ENCODE measurements at regions not wholly inside any gene's neighbourhood (a gene's known extent, or its start where the extent isn't known, plus 50 kb on each side); places are given as distances from the start of the nearest gene placed in this dataset.

- no peak for DNase-seq
- no peaks in the 10 kb centered on the region for H3K36me3 ChIP-seq
- H3K4me3 ChIP-seq, result no peak overlapping the region
- 82 to 100% (median 93%) methylated on average over 1 of the region's 1 CpG for WGBS, 5 donors
- intact Hi-C loops (cut with DNase I; ENCODE audit: low total_unique reads), result no loop called here
- TF ChIP-seq POLR2AphosphoS5 (IDR thresholded peaks at IDR 0.05) (no peak), POLR2A (IDR thresholded peaks at IDR 0.05) (no peak), CTCF (IDR thresholded peaks at IDR 0.05) (no peak), EP300 (IDR thresholded peaks at IDR 0.05) (no peak)
- no peaks in the 10 kb centered on the region for H3K9me3 ChIP-seq
- no peak overlapping the region for H3K27ac ChIP-seq
- H3K4me1 ChIP-seq, result no peaks in the 10 kb centered on the region
- H3K27me3 ChIP-seq, result no peaks in the 10 kb centered on the region
Observed at GRCh38 chr10:36475746-36476145, 649.7 kb upstream of the ANKRD30A start.

GRCh38 chr10:36474456-36474855 lies 650.9 kb upstream of the ANKRD30A start:
- Histone ChIP-seq H3K36me3 (no peaks in the 10 kb centered on the region), H3K27me3 (no peaks in the 10 kb centered on the region), H3K9me3 (no peaks in the 10 kb centered on the region), H3K4me3 (no peak overlapping the region), H3K4me1 (no peaks in the 10 kb centered on the region), H3K27ac (no peak overlapping the region)
- TF ChIP-seq EP300 (IDR thresholded peaks at IDR 0.05) (no peak), POLR2A (IDR thresholded peaks at IDR 0.05) (no peak), POLR2AphosphoS5 (IDR thresholded peaks at IDR 0.05) (no peak)
- no peak for DNase-seq
- intact Hi-C loops (cut with DNase I; ENCODE audit: low total_unique reads), result no loop called here
- WGBS, 5 donors, result 75 to 89% (median 82%) methylated on average over 2 of the region's 2 CpGs

GRCh38 chr10:36473122-36473521 lies 652.3 kb upstream of the ANKRD30A start:
- 82 to 92% (median 91%) methylated on average over 4 of the region's 4 CpGs for WGBS, 5 donors
- H3K36me3 ChIP-seq, result no peaks in the 10 kb centered on the region
- H3K4me3 ChIP-seq, result no peak overlapping the region
- no peak overlapping the region for H3K27ac ChIP-seq
- H3K27me3 ChIP-seq, result no peaks in the 10 kb centered on the region
- intact Hi-C loops (cut with DNase I; ENCODE audit: low total_unique reads), result no loop called here
- no peak for DNase-seq
- no peak for TF ChIP-seq POLR2A (IDR thresholded peaks at IDR 0.05)
- TF ChIP-seq POLR2AphosphoS5 (IDR thresholded peaks at IDR 0.05), result no peak
- no peak for TF ChIP-seq EP300 (IDR thresholded peaks at IDR 0.05)
- TF ChIP-seq CTCF (IDR thresholded peaks at IDR 0.05), result no peak
- no peaks in the 10 kb centered on the region for H3K9me3 ChIP-seq
- no peaks in the 10 kb centered on the region for H3K4me1 ChIP-seq

- H3K9me3 ChIP-seq, result no peaks in the 10 kb centered on the region
- 91 to 98% (median 96%) methylated on average over 2 of the region's 2 CpGs for WGBS, 5 donors
- H3K4me1 ChIP-seq, result no peaks in the 10 kb centered on the region
- TF ChIP-seq POLR2AphosphoS5 (IDR thresholded peaks at IDR 0.05), result no peak
- no peak for DNase-seq
- H3K36me3 ChIP-seq, result no peaks in the 10 kb centered on the region
- no peaks in the 10 kb centered on the region for H3K27me3 ChIP-seq
- no peak overlapping the region for H3K4me3 ChIP-seq
- no peak overlapping the region for H3K27ac ChIP-seq
- intact Hi-C loops (cut with DNase I; ENCODE audit: low total_unique reads), result no loop called here
Observed at GRCh38 chr10:36469585-36469984, 655.8 kb upstream of the ANKRD30A start.

GRCh38 chr10:36468620-36469019 lies 656.8 kb upstream of the ANKRD30A start:
- DNase-seq, result no peak
- H3K9me3 ChIP-seq, result no peaks in the 10 kb centered on the region
- TF ChIP-seq EP300 (IDR thresholded peaks at IDR 0.05), result no peak
- no peak overlapping the region for H3K4me3 ChIP-seq
- no peak overlapping the region for H3K27ac ChIP-seq
- H3K36me3 ChIP-seq, result no peaks in the 10 kb centered on the region
- WGBS, 5 donors, result 86 to 95% (median 89%) methylated on average over 3 of the region's 3 CpGs
- intact Hi-C loops (cut with DNase I; ENCODE audit: low total_unique reads), result no loop called here
- no peaks in the 10 kb centered on the region for H3K4me1 ChIP-seq
- H3K27me3 ChIP-seq, result no peaks in the 10 kb centered on the region

- no peak overlapping the region for H3K4me3 ChIP-seq
Observed at GRCh38 chr10:36465604-36466379, 659.6 kb upstream of the ANKRD30A start.

More at GRCh38 chr10:36465604-36466379, 659.6 kb upstream of the ANKRD30A start:
- Histone ChIP-seq H3K36me3 (no peaks in the 10 kb centered on the region), H3K27me3 (no peaks in the 10 kb centered on the region), H3K9me3 (no peaks in the 10 kb centered on the region), H3K27ac (no peak overlapping the region), H3K4me1 (no peaks in the 10 kb centered on the region)
- WGBS, 5 donors, result 50 to 74% (median 63%) methylated on average over 3 of the region's 3 CpGs
- intact Hi-C loops (cut with DNase I; ENCODE audit: low total_unique reads), result no loop called here
- DNase-seq, result no peak
- TF ChIP-seq CTCF (IDR thresholded peaks at IDR 0.05) (no peak), EP300 (IDR thresholded peaks at IDR 0.05) (no peak), POLR2A (IDR thresholded peaks at IDR 0.05) (no peak), POLR2AphosphoS5 (IDR thresholded peaks at IDR 0.05) (no peak)
